Mesenchymal stem cell (in vitro differentiated cells and primary cell): ENCODE measurements at regions not wholly inside any gene's neighbourhood (a gene's known extent, or its start where the extent isn't known, plus 50 kb on each side); places are given as distances from the start of the nearest gene placed in this dataset.

Source experiments
- DNase-seq: peaks from one replicate; pipeline ENCODE4 v3.0.0-alpha.2; 2013
- H2AFZ ChIP-seq: one replicate; pipeline ENCODE4 v1.6.1; 2013; ENCODE audit warnings: low read depth, mild to moderate bottlenecking, control low read depth, inconsistent platforms, low read length, moderate library complexity
- H2AK5ac ChIP-seq: 2 replicates; pipeline ENCODE4 v1.6.1; 2013; ENCODE audit warnings: low read length, moderate library complexity, mild to moderate bottlenecking, inconsistent platforms; ENCODE audit not compliant: severe bottlenecking
- H2BK120ac ChIP-seq: one replicate; pipeline ENCODE4 v1.6.1; 2013; ENCODE audit warnings: low read depth, mild to moderate bottlenecking, inconsistent platforms, low read length, moderate library complexity
- H2BK12ac ChIP-seq, 2 experiments: one replicate each; pipeline ENCODE4 v1.6.1; 2013; ENCODE audit warnings: inconsistent platforms in 2 of 2, low read length in 2 of 2, mild to moderate bottlenecking in 2 of 2, moderate library complexity in 2 of 2, control low read depth in 1 of 2
- H2BK15ac ChIP-seq: one replicate; pipeline ENCODE4 v1.6.1; 2013; ENCODE audit warnings: mild to moderate bottlenecking, low read depth, inconsistent platforms; ENCODE audit not compliant: poor library complexity, severe bottlenecking
- H2BK5ac ChIP-seq: 2 replicates; pipeline ENCODE4 v1.6.1; 2013; ENCODE audit warnings: low read depth, mild to moderate bottlenecking, low read length, control low read depth, inconsistent platforms; ENCODE audit not compliant: poor library complexity, severe bottlenecking
- H3K14ac ChIP-seq, 2 experiments: one replicate each; pipeline ENCODE4 v1.6.1; 2013; ENCODE audit warnings: inconsistent platforms in 2 of 2, low read length in 2 of 2, control low read depth in 1 of 2, mild to moderate bottlenecking in 1 of 2, moderate library complexity in 1 of 2
- H3K18ac ChIP-seq, 2 experiments: one replicate each; pipeline ENCODE4 v1.6.1; 2013; ENCODE audit warnings: inconsistent platforms in 2 of 2, low read length in 2 of 2, control low read depth in 1 of 2, low read depth in 1 of 2, mild to moderate bottlenecking in 1 of 2
- H3K23ac ChIP-seq, 2 experiments: one replicate each; pipeline ENCODE4 v1.6.1; 2013; ENCODE audit warnings: inconsistent platforms in 2 of 2, low read length in 2 of 2, mild to moderate bottlenecking in 2 of 2, moderate library complexity in 2 of 2, control low read depth in 1 of 2
- H3K27ac ChIP-seq: 2 replicates; pipeline ENCODE4 v1.5.1; 2013; ENCODE audit warnings: mild to moderate bottlenecking, moderate library complexity, low read length, control low read depth, inconsistent platforms; ENCODE audit not compliant: poor library complexity, severe bottlenecking
- H3K27me3 ChIP-seq, 2 experiments: 2 replicates each; pipeline versions ENCODE4 v1.6.1 to v1.7.0; 2013; ENCODE audit warnings: low read length in 2 of 2, mild to moderate bottlenecking in 2 of 2, moderate library complexity in 2 of 2, control low read depth in 1 of 2, inconsistent platforms in 1 of 2; ENCODE audit not compliant: control insufficient read depth in 1 of 2, insufficient read depth in 1 of 2
- H3K36me3 ChIP-seq, 2 experiments: 2 replicates each; pipeline versions ENCODE4 v1.6.1 to v1.7.0; 2013; ENCODE audit warnings: low read length in 2 of 2, control low read depth in 1 of 2, inconsistent platforms in 1 of 2, low read depth in 1 of 2, mild to moderate bottlenecking in 1 of 2; ENCODE audit not compliant: insufficient read depth in 2 of 2, control insufficient read depth in 1 of 2
- H3K4ac ChIP-seq, 2 experiments: one replicate each; pipeline ENCODE4 v1.6.1; 2013; ENCODE audit warnings: inconsistent platforms in 2 of 2, low read length in 2 of 2, mild to moderate bottlenecking in 2 of 2, moderate library complexity in 2 of 2, control low read depth in 1 of 2, low read depth in 1 of 2
- H3K4me1 ChIP-seq: 2 replicates; pipeline ENCODE4 v1.6.1; 2013; ENCODE audit warnings: low read depth, low read length, control low read depth; ENCODE audit not compliant: control insufficient read depth, insufficient read depth
- H3K4me2 ChIP-seq: 2 replicates; pipeline ENCODE4 v1.6.1; 2013; ENCODE audit warnings: low read length, mild to moderate bottlenecking, inconsistent platforms; ENCODE audit not compliant: poor library complexity, severe bottlenecking
- H3K4me3 ChIP-seq, 2 experiments: 2 replicates each; pipeline versions ENCODE4 v1.5.1 to v1.7.0; 2013; ENCODE audit warnings: low read length in 2 of 2, mild to moderate bottlenecking in 2 of 2, control low read depth in 1 of 2, low read depth in 1 of 2; ENCODE audit not compliant: insufficient read depth in 1 of 2
- H3K79me1 ChIP-seq: replicated peaks from 2 replicates; pipeline ENCODE4 v1.6.1; 2013; ENCODE audit warnings: mild to moderate bottlenecking, control low read depth, low read length, inconsistent platforms; ENCODE audit not compliant: poor library complexity, severe bottlenecking
- H3K9ac ChIP-seq: 2 replicates; pipeline ENCODE4 v1.7.0; 2013; ENCODE audit warnings: mild to moderate bottlenecking, low read length, moderate library complexity
- H3K9me3 ChIP-seq: 2 replicates; pipeline ENCODE4 v1.7.0; 2013; ENCODE audit warnings: mild to moderate bottlenecking, low read length; ENCODE audit not compliant: control insufficient read depth
- H4K8ac ChIP-seq: one replicate; pipeline ENCODE4 v1.6.1; 2013; ENCODE audit warnings: inconsistent platforms, mild to moderate bottlenecking, low read length, moderate library complexity
- H4K91ac ChIP-seq: one replicate; pipeline ENCODE4 v1.6.1; 2013; ENCODE audit warnings: mild to moderate bottlenecking, low read length, inconsistent platforms
- WGBS: methylation state at CpG from one replicate; pipeline ENCODE4 v1.1.7; 2013; ENCODE audit warnings: mixed read lengths; 5-methylcytosine and 5-hydroxymethylcytosine counted together

- Histone ChIP-seq H2BK12ac (no peak overlapping the region), H3K18ac (no peak overlapping the region), H3K4me3 (no peak overlapping the region), H3K23ac (no peak overlapping the region), H2AK5ac (no peak overlapping the region), H3K4ac (no peak overlapping the region), H2BK15ac (no peak overlapping the region), H3K27me3 (no peaks in the 10 kb centered on the region), H3K79me1 (no peaks in the 10 kb centered on the region), H3K9ac (no peak overlapping the region), H3K4me2 (no peak overlapping the region), H3K4me1 (no peaks in the 10 kb centered on the region), H3K9me3 (no peaks in the 10 kb centered on the region), H2BK5ac (no peak overlapping the region), H3K36me3 (no peaks in the 10 kb centered on the region), H4K8ac (no peak overlapping the region), H3K27ac (no peak overlapping the region), H3K14ac (no peak overlapping the region), H2AFZ (no peak overlapping the region), H2BK120ac (no peak overlapping the region), H4K91ac (no peak overlapping the region)
- WGBS, result 56% methylated on average over 2 of the region's 2 CpGs
- peak; percentile 26 for DNase-seq
These were observed 91.6 kb upstream of the CHODL start for GRCh38 chr21:18153063-18153462.

- DNase-seq, result no peak
- WGBS, result 88% methylated on average over 1 of the region's 2 CpGs
- H4K91ac ChIP-seq, result no peak overlapping the region
These were observed 92.3 kb upstream of the CHODL start for GRCh38 chr21:18152371-18152770.

GRCh38 chr21:18151046-18151445, 93.6 kb upstream of the CHODL start:
- Histone ChIP-seq H3K27ac (no peak overlapping the region), H3K27me3 (no peaks in the 10 kb centered on the region), H3K23ac (no peak overlapping the region), H3K4me3 (no peak overlapping the region), H2AFZ (no peak overlapping the region), H3K14ac (no peak overlapping the region), H4K8ac (no peak overlapping the region), H2BK15ac (no peak overlapping the region), H2BK120ac (peak overlapping the region; percentile 27), H2BK12ac (peak overlapping the region; percentile 42 to 66), H4K91ac (no peak overlapping the region), H3K4me2 (no peak overlapping the region), H2BK5ac (no peak overlapping the region), H3K18ac (peak overlapping the region; percentile 33 to 54), H3K9ac (no peak overlapping the region), H2AK5ac (no peak overlapping the region), H3K4me1 (no peaks in the 10 kb centered on the region), H3K4ac (peak overlapping the region in 1 of 2 experiments; percentile 49), H3K79me1 (no peaks in the 10 kb centered on the region), H3K36me3 (no peaks in the 10 kb centered on the region), H3K9me3 (no peaks in the 10 kb centered on the region)
- 96% methylated on average over 5 of the region's 5 CpGs for WGBS
- DNase-seq, result no peak

More at GRCh38 chr21:18152371-18152770, 92.3 kb upstream of the CHODL start:
- H2BK5ac ChIP-seq, result no peak overlapping the region
- H3K79me1 ChIP-seq, result no peaks in the 10 kb centered on the region
- H3K36me3 ChIP-seq, result no peaks in the 10 kb centered on the region
- no peak overlapping the region for H3K4ac ChIP-seq
- H3K27ac ChIP-seq, result no peak overlapping the region
- H3K9me3 ChIP-seq, result no peaks in the 10 kb centered on the region
- no peak overlapping the region for H3K9ac ChIP-seq
- H3K18ac ChIP-seq, result peak overlapping the region; percentile 24 to 71
- no peak overlapping the region for H3K4me3 ChIP-seq
- no peak overlapping the region for H3K14ac ChIP-seq
- peak overlapping the region; percentile 34 for H2BK120ac ChIP-seq
- no peak overlapping the region for H2AFZ ChIP-seq
- no peak overlapping the region for H2AK5ac ChIP-seq
- H3K27me3 ChIP-seq, result no peaks in the 10 kb centered on the region
- peak overlapping the region; percentile 77 to 84 for H2BK12ac ChIP-seq
- H3K4me2 ChIP-seq, result no peak overlapping the region
- H3K4me1 ChIP-seq, result no peaks in the 10 kb centered on the region
- peak overlapping the region; percentile 67 for H2BK15ac ChIP-seq
- H3K23ac ChIP-seq, result no peak overlapping the region
- H4K8ac ChIP-seq, result no peak overlapping the region

GRCh38 chr21:18148401-18148800, 96.2 kb upstream of the CHODL start:
- Histone ChIP-seq H2AFZ (no peak overlapping the region), H3K36me3 (no peaks in the 10 kb centered on the region), H2AK5ac (no peak overlapping the region), H3K4me2 (no peak overlapping the region), H3K23ac (no peak overlapping the region), H4K91ac (no peak overlapping the region), H2BK120ac (no peak overlapping the region), H3K27me3 (no peaks in the 10 kb centered on the region), H4K8ac (no peak overlapping the region), H3K9me3 (no peaks in the 10 kb centered on the region), H3K14ac (no peak overlapping the region), H3K9ac (no peak overlapping the region), H3K4me3 (no peak overlapping the region), H3K4ac (no peak overlapping the region), H3K79me1 (no peaks in the 10 kb centered on the region), H2BK5ac (no peak overlapping the region), H3K4me1 (no peaks in the 10 kb centered on the region), H3K27ac (no peak overlapping the region), H3K18ac (no peak overlapping the region), H2BK12ac (no peak overlapping the region), H2BK15ac (no peak overlapping the region)
- DNase-seq, result no peak
